HG03439 (cell line): ENCODE measurements at regions not wholly inside any gene's neighbourhood (a gene's known extent, or its start where the extent isn't known, plus 50 kb on each side); places are given as distances from the start of the nearest gene placed in this dataset.

Experiments used
- ATAC-seq: cut with Tn5 transposase; IDR thresholded peaks from one replicate; pipeline ENCODE4 v1.9.1; 2021; ENCODE audit warnings: mild to moderate bottlenecking, moderate library complexity; ENCODE audit not compliant: unreplicated experiment

DNA sequence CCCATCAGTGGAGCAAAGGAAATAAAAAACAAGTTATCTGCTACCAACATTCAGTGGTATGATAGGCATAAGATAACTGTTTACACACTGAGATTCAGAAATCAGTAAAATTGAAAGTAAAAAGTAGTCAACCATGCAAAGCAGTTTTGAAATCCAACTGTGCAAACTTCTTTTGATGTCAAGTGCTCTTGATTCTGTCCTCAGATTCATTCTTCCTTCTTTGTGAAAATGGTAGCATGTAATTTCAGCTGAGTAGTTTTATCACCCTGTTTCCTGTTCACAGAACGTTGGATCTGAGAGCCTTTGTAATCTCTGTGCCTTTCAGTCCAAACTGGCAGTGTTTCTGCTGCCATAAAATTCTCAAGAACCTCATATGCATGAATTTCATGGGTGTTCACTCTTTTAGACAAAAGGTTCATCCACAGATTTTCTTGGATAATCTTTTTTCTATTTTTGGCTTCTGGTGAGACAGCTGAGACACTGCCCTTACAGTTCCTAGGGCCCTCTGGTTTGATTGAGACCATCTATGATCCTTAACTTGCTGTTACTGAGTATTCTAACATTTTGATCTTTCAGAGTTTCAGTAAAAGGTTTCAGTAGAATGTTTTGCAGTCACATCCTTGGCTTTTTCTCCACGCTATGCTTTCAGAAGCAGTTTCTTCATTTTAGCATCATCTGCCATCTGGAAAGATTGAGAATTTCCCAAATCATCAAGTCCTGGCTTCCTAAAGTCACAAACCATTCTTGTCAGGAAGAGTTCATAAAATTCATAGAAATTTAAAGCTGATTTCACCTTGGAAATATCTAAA, 272.3 kb upstream of the EPHA4 start:
- no peak for ATAC-seq

DNA sequence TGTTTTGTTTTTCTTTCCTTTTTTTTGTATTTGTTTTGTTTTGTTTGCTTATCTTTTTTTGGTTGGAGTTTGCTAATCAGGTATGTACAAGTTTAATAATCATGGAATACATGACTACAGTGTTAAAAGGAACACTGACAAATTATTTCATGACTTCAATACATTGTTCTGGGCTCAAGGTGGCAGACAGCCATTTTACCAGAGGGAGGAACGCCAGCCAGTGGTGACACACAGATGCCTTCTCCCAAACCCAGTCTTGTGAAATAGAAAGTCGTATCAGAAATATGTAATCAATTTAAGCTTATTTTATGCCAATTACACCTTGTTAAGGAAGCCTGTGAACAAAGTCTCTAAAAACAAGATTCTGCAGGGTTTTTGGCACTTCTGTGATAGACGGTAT, 264.0 kb upstream of the EPHA4 start:
- ATAC-seq: no peak

DNA sequence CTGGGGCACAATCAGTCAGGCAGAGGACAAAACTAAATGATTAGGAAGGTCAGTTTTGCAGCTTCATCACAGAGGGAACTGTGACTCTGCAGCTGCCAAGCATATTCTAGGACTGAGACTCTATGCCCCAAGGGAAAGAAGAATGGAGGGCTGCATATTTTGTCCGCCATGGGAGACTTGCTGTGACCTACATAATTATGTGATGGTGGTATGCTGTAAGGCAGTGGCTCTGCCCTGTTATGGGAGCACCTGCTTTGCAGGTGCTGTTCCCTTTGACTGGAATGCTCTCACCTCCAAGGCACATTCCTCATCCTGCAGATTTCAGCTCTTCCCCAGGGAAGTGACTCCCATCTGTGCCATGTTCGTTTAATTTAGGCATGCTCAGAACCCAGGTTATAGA, 261.9 kb upstream of the EPHA4 start:
- ATAC-seq: no peak

DNA sequence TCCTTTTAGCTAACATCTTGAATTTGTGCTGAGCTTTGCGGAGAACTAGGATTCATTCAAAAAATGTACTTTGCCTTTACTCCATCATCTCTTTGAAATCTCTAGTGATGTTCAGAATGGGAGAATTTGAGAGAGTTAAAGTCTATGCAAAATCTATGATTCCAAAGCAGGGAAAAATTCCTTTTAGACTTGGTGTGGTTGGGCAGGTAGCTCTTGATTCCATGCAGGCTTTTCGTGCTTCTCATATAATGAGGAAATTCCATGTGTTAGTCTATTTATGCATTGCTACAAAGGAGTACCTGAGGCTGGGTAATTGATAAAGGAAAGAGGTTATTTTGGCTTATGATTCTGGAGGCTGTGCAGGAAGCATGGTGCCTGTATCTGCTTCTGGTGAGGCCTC, 258.9 kb upstream of the EPHA4 start:
- ATAC-seq: no peak

DNA sequence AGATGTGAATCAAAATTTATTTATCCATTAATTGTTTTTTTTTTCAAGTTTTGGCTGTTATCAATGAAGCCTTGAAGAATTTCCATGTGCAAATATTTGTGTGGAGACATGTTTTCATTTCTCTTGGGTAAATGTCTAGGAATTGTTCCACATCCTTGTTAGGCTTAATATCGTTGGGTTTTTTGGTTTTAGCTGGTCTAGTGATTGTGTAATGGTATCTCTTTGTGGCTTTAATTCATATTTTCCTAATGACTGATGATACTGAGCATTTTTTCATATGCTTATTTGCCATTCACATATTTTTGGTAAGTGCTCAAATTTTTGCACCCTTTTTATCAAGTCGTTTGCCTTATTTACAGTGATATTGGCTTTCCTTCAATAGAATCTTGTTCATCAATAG, 250.3 kb upstream of the EPHA4 start:
- ATAC-seq: no peak

DNA sequence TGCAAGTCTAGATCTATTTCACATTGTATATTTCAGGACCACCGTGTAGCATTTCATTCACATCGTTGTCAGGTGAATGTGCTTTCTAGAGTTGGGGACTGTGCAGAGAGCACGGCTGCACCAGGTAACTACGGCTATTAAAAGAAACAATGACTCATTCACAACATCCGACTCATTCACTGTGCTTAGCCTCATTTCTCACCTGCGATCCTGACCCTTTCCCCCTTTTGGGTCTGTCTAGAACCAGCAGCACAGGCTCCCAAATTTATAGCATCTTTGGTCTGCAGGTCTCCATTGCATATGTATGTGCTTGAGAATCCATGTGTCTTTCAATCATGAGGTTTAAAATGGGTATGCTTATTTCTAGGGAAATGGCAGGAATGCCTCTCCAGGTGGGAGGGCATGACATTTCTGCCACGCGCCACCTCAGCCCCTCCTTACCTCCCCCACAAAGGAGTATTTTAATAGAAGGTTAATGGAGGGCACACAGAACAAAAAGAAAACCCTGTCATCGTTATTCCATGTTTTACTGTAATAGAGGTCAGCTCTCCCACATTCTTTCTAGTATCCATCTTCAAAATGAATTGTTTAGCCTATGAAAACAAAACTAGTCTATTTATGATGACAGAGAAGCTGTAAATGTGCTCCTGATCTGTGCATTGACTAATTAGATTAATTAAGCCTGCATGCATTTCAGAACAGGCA, 246.7 kb upstream of the EPHA4 start:
- no peak for ATAC-seq

DNA sequence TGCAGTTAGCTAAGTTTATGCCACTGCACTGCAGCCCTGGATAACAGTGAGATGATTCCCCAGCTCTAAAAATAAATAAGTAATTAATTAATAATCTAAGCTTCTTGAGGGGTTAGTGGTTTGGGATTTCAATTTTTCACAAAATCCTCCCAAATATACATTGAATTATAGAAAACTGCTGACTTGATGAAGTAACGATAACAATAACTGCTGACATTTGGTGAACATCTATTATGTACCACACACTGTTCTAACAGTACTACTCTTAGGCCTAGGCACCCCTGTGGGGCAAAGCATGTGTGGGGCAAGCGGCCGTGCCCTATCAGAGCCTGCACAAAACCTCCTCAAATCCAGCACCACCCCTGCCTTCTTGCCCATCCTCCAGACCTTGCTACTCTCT, 245.8 kb upstream of the EPHA4 start:
- ATAC-seq: no peak

DNA sequence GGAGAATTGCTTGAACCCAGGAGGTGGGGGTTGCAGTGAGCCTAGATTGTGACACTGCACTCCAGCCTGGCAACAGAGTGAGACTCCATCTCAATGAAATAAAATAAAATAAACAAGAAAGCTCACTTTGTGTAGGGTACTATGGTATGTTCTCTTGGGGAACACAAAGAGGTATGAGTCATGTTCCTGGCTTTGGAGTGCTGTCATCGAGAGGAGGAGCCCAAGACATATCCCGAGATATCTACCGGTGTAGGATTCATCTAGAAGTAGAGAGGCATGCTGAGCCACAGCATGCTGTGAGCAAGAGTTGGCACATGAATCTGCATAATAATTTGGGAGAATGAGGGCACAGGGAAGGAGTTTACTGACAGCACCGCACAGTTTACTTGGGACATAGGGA, 244.9 kb upstream of the EPHA4 start:
- ATAC-seq: no peak

DNA sequence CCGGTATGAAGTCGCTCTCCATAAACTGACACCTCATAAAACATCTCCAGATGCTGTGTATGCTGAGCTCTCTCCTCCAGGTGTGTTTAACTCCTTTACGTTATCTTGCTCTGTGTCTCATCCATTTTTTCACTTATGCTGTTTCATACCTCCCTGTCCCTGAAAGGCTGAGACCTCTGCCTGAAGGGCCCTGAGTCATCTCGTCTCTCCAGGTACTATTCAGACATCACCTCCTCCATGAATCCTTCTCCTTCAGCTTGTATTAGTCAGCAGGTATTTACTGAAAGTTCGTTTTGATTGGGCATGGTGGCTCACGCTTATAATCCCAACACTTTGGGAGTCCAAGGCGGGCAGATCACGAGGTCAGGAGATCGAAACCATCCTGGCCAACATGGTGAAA, 244.5 kb upstream of the EPHA4 start:
- no peak for ATAC-seq

DNA sequence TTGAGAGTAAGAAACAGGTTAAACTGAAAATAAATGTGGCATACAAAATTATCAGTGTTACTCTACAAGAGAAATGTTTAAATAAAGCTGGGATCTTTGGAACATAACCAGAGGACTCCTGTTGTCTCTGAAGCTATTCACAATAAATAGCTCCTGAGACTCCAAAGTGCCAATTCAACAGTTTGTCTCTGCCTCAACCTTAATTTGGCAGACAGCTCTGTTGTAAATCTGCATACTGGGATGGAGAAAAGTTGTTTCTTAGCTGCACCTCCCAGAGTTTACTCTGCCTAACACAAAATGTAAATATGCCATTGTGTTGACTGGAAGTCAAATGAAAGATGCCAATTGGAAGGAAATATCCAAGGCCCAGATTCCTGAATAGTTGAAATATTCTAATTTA, 238.5 kb upstream of the EPHA4 start:
- ATAC-seq: no peak

DNA sequence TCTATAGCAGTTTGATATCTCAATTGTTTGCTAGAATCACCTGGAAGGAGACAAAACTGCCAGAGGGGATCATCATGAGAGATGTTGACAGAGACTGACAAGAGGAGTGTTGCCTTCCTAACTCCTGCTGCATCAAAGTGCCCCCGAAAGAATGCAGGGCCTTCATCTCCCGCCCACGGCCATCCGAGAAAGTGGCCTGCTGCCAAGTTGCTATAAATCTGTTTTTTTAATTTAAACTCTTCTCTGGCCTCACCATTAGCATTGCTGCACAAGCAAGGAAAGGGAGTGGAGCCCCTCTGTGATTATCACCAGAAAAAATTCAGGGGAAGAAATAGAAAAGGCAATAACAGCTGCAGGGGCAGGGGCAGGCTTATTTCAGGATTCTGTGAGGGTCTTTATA, 238.1 kb upstream of the EPHA4 start:
- no peak for ATAC-seq

DNA sequence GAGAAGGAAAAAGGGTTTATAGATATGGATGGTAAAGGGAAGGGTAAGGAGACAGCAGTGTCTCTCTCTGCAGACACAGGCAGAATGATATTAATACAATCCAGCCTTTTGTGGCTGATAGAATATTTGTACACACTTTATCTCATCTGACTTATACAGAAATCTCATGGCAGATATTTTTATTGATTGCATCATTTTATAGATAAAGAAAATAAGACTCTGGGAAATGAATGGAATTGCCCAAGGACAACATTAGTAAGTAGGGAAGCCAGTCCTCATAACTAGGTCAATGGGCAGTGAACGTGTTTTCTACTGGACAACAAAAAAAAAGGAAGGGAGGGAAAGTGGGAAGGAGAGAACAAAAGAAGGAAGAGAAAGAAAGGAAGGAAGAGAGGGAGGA, 236.4 kb upstream of the EPHA4 start:
- ATAC-seq: no peak

DNA sequence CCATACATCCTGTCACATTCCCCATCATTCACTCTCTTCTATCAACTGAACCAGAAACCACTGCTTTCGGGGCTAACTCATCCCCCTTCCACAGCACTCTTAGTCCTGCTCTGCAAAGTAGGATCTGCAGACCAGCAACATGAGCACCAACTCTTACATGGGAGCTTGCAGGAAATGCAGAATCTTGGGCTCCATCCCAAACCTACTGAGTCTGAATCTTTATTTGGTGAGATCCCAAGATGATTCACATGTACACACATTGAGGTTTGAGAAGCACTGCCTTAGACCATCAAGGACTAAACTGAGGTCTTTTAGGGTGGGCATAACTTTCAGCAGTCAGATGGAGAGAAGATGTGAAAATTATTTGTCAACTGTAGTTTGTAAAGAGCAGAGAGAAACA, 235.6 kb upstream of the EPHA4 start:
- no peak for ATAC-seq

DNA sequence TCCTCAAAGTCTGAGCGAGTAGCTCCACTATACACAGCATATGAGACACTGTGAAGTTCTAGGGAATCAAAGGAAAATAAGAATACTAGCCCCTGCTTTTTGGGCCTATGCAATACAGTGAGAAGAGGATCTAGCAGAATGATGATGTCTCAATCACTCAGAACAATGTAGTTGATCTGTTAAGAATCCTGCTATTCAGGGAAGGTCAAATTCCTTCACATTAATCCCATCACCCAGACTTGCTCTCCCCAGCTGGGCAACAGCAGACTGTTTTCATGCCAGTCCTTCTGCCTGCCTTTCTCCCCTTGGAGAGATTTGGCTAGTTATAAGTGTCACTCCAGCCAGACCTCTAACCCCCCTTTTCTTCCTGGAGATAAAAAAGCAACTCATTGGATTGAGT, 230.0 kb upstream of the EPHA4 start:
- no peak for ATAC-seq

DNA sequence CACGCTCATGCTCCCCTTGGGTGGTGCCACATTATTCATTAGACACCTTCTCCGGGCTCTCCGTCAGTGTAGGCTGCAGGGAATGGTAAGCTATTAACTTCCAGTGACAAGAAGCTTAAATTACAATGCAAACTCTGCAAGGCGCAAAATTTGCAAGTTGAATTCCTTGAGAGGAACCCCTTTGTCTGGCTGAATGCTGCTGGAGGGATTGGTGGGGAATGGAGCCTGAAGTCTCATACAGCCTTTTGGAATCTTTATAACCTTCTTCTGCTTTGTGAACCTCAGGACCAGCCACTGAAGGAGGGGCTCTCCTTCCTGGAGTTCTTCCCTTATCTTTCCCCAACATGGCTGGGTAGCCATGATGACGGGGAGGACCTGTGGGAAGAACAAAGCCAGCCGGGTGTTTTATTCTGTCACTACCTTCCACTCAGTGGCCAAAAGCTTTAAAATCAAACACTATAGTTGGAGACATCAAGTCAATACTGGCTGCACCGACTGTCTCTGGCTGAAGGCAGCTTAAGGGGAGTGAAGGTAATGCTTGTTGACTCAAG, 220.9 kb upstream of the EPHA4 start:
- no peak for ATAC-seq

DNA sequence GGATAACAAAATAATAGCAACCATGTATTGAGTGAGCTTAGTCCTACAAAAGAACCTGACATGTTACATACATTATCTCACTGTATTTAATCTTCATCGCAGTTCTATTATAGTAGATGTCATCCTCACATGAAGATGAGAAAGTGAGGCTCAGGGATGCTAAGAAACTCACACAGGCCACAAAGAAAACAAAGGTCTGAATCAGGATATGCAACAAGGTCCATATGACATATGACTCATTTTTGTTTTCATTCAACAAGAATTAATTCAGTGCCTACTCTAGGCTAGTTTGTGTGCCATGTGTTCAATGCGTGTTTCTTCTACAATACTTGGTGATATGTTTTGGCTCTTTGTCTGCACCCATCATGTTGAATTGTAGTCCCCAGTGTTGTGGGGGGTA, 219.7 kb upstream of the EPHA4 start:
- no peak for ATAC-seq

DNA sequence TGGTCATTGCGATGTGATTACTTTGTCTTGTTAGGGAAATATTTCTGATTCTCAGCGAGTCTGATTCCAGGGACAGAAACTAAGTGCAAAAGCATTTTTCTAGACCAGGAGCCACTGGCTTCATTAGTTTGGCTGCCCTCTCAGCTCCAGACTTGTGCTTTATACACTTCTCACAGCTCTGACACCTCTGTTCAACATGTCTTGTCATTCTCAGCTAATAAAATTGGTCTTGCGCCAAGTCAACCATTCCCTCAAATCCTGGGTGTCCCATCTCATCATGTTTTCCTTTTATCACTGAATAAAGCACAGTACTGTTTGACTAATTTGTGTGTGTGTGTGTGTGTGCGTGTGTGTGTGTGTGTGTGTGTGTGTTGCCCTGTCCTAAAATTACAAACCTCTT, 215.5 kb upstream of the EPHA4 start:
- ATAC-seq: no peak

DNA sequence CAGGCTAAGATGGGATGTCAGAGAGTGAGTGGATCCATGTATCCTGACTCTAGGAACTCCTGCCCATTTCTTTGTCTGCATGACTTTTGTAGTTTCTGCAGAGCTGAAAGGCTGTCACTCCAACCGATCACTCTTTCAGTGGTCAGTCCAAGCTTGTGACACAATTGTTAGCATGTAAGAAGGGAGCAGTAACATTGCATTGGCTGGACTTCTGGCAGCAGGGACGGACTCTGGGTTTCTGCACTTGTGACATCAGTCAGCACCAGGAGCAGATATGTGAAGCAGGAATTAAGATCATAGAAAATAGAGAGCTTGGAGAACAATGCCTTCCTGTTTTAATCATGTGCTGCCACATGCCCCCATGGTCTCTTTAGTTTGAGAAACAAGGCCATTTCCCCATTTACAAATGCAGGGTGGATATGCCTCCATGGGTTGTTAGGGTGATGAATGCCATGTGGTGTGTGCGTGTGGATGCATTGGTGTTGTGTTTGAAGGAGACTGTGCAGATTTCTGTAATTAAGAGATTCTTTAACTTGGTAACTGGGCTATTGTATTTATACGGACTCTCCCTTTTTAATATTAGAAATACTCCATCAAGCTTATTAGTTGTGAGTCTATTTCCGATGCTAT, 214.3 kb upstream of the EPHA4 start:
- no peak for ATAC-seq

DNA sequence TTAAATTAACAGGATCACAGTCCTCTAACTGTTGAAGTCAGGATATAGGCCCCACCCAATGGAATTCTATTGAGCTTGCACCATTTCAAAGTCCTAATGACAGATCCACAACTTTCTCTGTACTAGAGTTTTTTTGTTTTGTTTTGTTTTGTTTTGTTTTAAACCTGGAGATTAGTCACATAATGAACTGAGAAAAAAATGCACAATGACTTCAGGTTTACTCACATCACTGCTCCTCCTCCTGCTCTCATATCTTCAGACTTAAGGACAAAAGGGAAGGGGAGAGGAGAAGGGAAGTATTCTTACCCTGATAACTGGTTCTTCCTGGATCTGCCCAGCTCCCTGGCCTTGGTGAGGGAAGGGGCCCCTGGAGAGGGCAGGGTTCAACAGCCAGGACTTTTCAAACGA, 208.2 kb upstream of the EPHA4 start:
- no peak for ATAC-seq

DNA sequence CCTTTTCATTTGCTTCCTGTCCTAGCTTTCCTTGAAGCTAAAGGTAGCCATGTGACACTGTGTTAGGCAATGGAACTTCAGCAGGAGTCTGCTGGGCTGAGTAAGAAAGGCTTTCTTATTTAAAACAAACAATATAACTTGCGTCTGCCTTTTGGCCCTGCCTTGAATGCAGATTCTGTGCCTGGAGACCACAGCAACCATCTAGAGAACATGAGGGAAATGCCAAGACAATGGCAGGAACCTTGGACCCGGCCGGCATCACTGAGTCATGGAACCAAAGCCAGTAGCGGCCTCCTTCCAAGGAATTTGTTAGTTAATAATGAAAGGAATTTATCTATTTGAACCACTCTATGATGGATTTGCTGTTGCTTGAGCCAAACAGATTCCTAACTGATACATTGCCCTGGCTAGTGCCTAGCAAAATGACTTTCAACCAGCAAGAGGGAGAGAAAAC, 207.5 kb upstream of the EPHA4 start:
- no peak for ATAC-seq

DNA sequence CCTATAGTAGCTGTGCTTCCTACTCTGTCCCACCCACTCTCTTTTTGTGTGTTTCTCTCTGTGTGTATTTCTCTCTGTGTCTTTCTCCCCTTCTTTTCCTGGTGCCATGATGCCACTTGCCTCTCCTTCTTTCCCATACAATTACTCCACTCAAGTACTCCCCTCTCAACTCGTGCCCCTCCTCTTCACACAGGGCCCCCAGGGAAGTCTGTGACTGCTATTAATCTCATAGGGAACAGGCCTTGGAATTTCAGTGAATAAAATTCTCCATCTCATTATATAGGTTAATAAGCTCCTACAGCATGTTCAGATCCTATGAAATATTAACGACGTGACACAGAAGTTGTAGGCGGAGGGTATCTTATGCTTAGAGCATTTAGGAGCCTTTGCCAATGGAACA, 205.9 kb upstream of the EPHA4 start:
- no peak for ATAC-seq

DNA sequence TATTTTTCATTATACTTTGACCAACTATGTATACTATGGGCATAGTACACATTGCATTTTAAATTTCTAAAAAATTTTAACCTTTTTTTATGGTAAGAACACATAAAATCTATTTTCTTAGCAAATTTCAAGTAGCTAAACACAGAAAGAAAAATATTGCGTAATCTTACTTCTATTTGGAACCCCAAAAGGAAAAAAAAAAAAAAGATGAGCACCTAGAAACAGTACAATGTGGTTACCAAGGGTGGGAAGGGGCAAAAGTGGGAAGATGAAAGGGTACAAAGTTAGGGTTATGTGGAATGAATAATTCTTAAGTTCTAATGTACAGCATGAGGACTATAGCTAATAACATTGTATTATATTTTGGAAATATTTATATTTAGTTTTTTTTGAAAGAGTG, 205.0 kb upstream of the EPHA4 start:
- no peak for ATAC-seq
